HEK293 (cell line): ENCODE measurements at regions not wholly inside any gene's neighbourhood (a gene's known extent, or its start where the extent isn't known, plus 50 kb on each side); places are given as distances from the start of the nearest gene placed in this dataset.

Experiments used
- CTCF ChIA-PET: fragments of 350-600 bp; formaldehyde crosslinking; extraction: SDS; loops from one replicate; lab custom pipeline; 2021; ENCODE audit warnings: antibody characterized with exemption; lab: Yijun Ruan, JAX
- POLR2A ChIA-PET: fragments of 300-600 bp; formaldehyde crosslinking; extraction: SDS; loops from one replicate; lab custom pipeline; 2020; ENCODE audit warnings: antibody characterized with exemption, inconsistent platforms; lab: Yijun Ruan, JAX
- H3K27ac ChIP-seq: fragments of 200-500 bp; sonication (Bioruptor generic); 2 replicates; pipeline ENCODE4 v1.5.1; 2014; ENCODE audit warnings: low read depth, low read length, control low read depth, inconsistent platforms; ENCODE audit errors: extremely low read depth
- H3K36me3 ChIP-seq, 2 experiments: fragments of 200-500 bp in 1 of 2; sonication (Bioruptor generic) in 1 of 2; 1 replicate in 1 of 2; 2 replicates in 1 of 2; pipeline ENCODE4 v1.5.1; 2014 to 2017; ENCODE audit warnings: inconsistent platforms in 2 of 2, low read length in 2 of 2; ENCODE audit not compliant: control insufficient read depth in 2 of 2, insufficient read depth in 1 of 2
- H3K4me1 ChIP-seq: fragments of 200-500 bp; sonication (Bioruptor generic); 2 replicates; pipeline ENCODE4 v1.5.1; 2014; ENCODE audit warnings: mild to moderate bottlenecking, low read length, inconsistent platforms; ENCODE audit not compliant: control insufficient read depth, insufficient read depth
- H3K4me3 ChIP-seq: 2 replicates; pipeline ENCODE4 v1.5.1; 2011; ENCODE audit warnings: low read depth, mild to moderate bottlenecking, control low read depth, low read length, moderate library complexity
- H3K9me3 ChIP-seq: fragments of 200-500 bp; sonication (Bioruptor generic); 2 replicates; pipeline ENCODE4 v1.5.1; 2014; ENCODE audit warnings: low read depth, low read length, inconsistent platforms; ENCODE audit not compliant: control insufficient read depth, insufficient read depth
- HOXA7 ChIP-seq: sonication (generic); formaldehyde crosslinking; IDR thresholded peaks from 2 replicates; pipeline ENCODE4 v1.8.1; 2022; ENCODE audit warnings: missing genetic modification reagents, borderline replicate concordance
- KLF16 ChIP-seq: fragments of 450-650 bp; formaldehyde crosslinking; IDR thresholded peaks from 2 replicates; pipeline ENCODE4 v1.5.1; 2017; ENCODE audit warnings: missing biosample characterization, missing genetic modification characterization
- MZF1 ChIP-seq: fragments of 450-650 bp; formaldehyde crosslinking; IDR thresholded peaks from 2 replicates; pipeline ENCODE4 v1.5.1; 2017; ENCODE audit warnings: missing biosample characterization, missing genetic modification characterization, borderline replicate concordance
- PRDM10 ChIP-seq: fragments of 450-650 bp; formaldehyde crosslinking; IDR thresholded peaks from 2 replicates; pipeline ENCODE4 v1.5.1; 2016; ENCODE audit warnings: missing biosample characterization, missing genetic modification characterization
- PRDM2 ChIP-seq: fragments of 450-650 bp; formaldehyde crosslinking; IDR thresholded peaks from 2 replicates; pipeline ENCODE4 v1.5.1; 2016; ENCODE audit warnings: missing biosample characterization, missing genetic modification characterization, borderline replicate concordance
- WT1 ChIP-seq: fragments of 450-650 bp; formaldehyde crosslinking; IDR thresholded peaks from 2 replicates; pipeline ENCODE4 v1.5.1; 2016; ENCODE audit warnings: missing biosample characterization, missing genetic modification characterization
- ZBTB10 ChIP-seq: fragments of 450-650 bp; formaldehyde crosslinking; IDR thresholded peaks from 2 replicates; pipeline ENCODE4 v1.5.1; 2016; ENCODE audit warnings: missing biosample characterization, missing genetic modification characterization
- ZNF146 ChIP-seq: fragments of 450-650 bp; formaldehyde crosslinking; IDR thresholded peaks from 2 replicates; pipeline ENCODE4 v1.5.1; 2016; ENCODE audit warnings: missing biosample characterization, missing genetic modification characterization
- ZNF157 ChIP-seq: fragments of 450-650 bp; formaldehyde crosslinking; IDR thresholded peaks from 2 replicates; pipeline ENCODE4 v1.5.1; 2016; ENCODE audit warnings: missing biosample characterization, missing genetic modification characterization
- ZNF202 ChIP-seq: fragments of 450-650 bp; formaldehyde crosslinking; IDR thresholded peaks from 2 replicates; pipeline ENCODE4 v1.5.1; 2016; ENCODE audit warnings: missing biosample characterization, missing genetic modification characterization, borderline replicate concordance
- ZNF292 ChIP-seq: fragments of 450-650 bp; formaldehyde crosslinking; IDR thresholded peaks from 2 replicates; pipeline ENCODE4 v1.5.1; 2016; ENCODE audit warnings: low read depth, missing biosample characterization, missing genetic modification characterization, borderline replicate concordance
- ZNF426 ChIP-seq: fragments of 450-650 bp; formaldehyde crosslinking; IDR thresholded peaks from 2 replicates; pipeline ENCODE4 v1.5.1; 2017; ENCODE audit warnings: missing biosample characterization, missing genetic modification characterization, mild to moderate bottlenecking, inconsistent platforms, moderate library complexity
- ZNF510 ChIP-seq: fragments of 450-650 bp; formaldehyde crosslinking; IDR thresholded peaks from 2 replicates; pipeline ENCODE4 v1.5.1; 2018; ENCODE audit warnings: mild to moderate bottlenecking, missing genetic modification characterization, missing biosample characterization; ENCODE audit not compliant: insufficient replicate concordance
- ZNF580 ChIP-seq: fragments of 450-650 bp; formaldehyde crosslinking; IDR thresholded peaks from 2 replicates; pipeline ENCODE4 v1.5.1; 2016; ENCODE audit warnings: missing biosample characterization, missing genetic modification characterization
- ZNF596 ChIP-seq: fragments of 450-650 bp; IDR thresholded peaks from 2 replicates; pipeline ENCODE4 v1.5.0; 2018; ENCODE audit warnings: missing biosample characterization, mild to moderate bottlenecking, missing genetic modification characterization, moderate library complexity
- ZNF626 ChIP-seq: fragments of 450-650 bp; sonication (Bioruptor Pico); formaldehyde crosslinking; IDR thresholded peaks from 2 replicates; pipeline ENCODE4 v1.5.1; 2018; ENCODE audit warnings: missing biosample characterization, missing genetic modification characterization, inconsistent platforms
- ZSCAN23 ChIP-seq: fragments of 450-650 bp; formaldehyde crosslinking; IDR thresholded peaks from 2 replicates; pipeline ENCODE4 v1.5.1; 2016; ENCODE audit warnings: missing biosample characterization, missing genetic modification characterization

GRCh38 chr6:45724027-45724426 lies 291.6 kb downstream of the CLIC5 start:
- H3K4me3 ChIP-seq: no peak overlapping the region
- ChIA-PET CTCF (interaction anchor here (1.1 to 3.2 kb wide), 2 partner anchors 9 to 22 kb away, joined by 3 to 13 read pairs; no protein-coding TSS in a partner anchor), POLR2A (no interaction called here)
- no peak overlapping the region for H3K27ac ChIP-seq
- H3K36me3 ChIP-seq: no peaks in the 10 kb centered on the region
- no peak for TF ChIP-seq MZF1 (tag by site-specific recombination)
- TF ChIP-seq ZSCAN23: no peak
- no peak for TF ChIP-seq HOXA7 (CRISPR knock-in tag)
- TF ChIP-seq ZNF146 (tag by site-specific recombination): peak; percentile 76
- 0 out of 2 replicates have a peak, but pooled peaks have one; percentile 51 for TF ChIP-seq ZNF580 (tag by site-specific recombination)
- TF ChIP-seq ZNF596 (tag by site-specific recombination): no peak
- H3K9me3 ChIP-seq: no peaks in the 10 kb centered on the region
- H3K4me1 ChIP-seq: no peaks in the 10 kb centered on the region

- H3K27ac ChIP-seq: no peak overlapping the region
- H3K4me1 ChIP-seq: no peaks in the 10 kb centered on the region
- H3K9me3 ChIP-seq: no peaks in the 10 kb centered on the region
- no peak overlapping the region for H3K4me3 ChIP-seq
- TF ChIP-seq WT1: no peak
- TF ChIP-seq ZNF626 (tag by site-specific recombination): no peak
- no peak for TF ChIP-seq ZNF426
- no peak for TF ChIP-seq ZNF157 (tag by site-specific recombination)
- TF ChIP-seq, all 188 proteins: peak for 0
- ChIA-PET CTCF (interaction anchor here (0.7 to 3.2 kb wide), 4 partner anchors 8 to 200 kb away, joined by 3 to 13 read pairs (median 3); no protein-coding TSS in a partner anchor), POLR2A (no interaction called here)
- H3K36me3 ChIP-seq: no peaks in the 10 kb centered on the region
These were observed 292.8 kb downstream of the CLIC5 start for GRCh38 chr6:45722876-45723275.

- no peaks in the 10 kb centered on the region for H3K9me3 ChIP-seq
- H3K4me3 ChIP-seq: no peak overlapping the region
- POLR2A ChIA-PET: no interaction called here
- CTCF ChIA-PET: interaction anchor here (0.6 to 1.3 kb wide), 4 partner anchors 59 to 1090 kb away, joined by 3 to 4 read pairs (median 3); no protein-coding TSS in a partner anchor
- H3K36me3 ChIP-seq: no peaks in the 10 kb centered on the region
- H3K27ac ChIP-seq: no peak overlapping the region
- no peaks in the 10 kb centered on the region for H3K4me1 ChIP-seq
- no peak for TF ChIP-seq ZNF292 (tag by site-specific recombination)
- TF ChIP-seq WT1: no peak
- TF ChIP-seq ZBTB10 (tag by site-specific recombination): no peak
- TF ChIP-seq KLF16: no peak
- TF ChIP-seq PRDM10 (tag by site-specific recombination): no peak
- TF ChIP-seq ZNF202 (tag by site-specific recombination): no peak
- no peak for TF ChIP-seq PRDM2 (tag by site-specific recombination)
- no peak for TF ChIP-seq ZNF510 (tag by site-specific recombination)
These were observed 294.0 kb downstream of the CLIC5 start for GRCh38 chr6:45721665-45722064.
